ENCODE measurements at regions not wholly inside any gene's neighbourhood (a gene's known extent, or its start where the extent isn't known, plus 50 kb on each side); places are given as distances from the start of the nearest gene placed in this dataset.

- TF ChIP-seq, protein P1, sequence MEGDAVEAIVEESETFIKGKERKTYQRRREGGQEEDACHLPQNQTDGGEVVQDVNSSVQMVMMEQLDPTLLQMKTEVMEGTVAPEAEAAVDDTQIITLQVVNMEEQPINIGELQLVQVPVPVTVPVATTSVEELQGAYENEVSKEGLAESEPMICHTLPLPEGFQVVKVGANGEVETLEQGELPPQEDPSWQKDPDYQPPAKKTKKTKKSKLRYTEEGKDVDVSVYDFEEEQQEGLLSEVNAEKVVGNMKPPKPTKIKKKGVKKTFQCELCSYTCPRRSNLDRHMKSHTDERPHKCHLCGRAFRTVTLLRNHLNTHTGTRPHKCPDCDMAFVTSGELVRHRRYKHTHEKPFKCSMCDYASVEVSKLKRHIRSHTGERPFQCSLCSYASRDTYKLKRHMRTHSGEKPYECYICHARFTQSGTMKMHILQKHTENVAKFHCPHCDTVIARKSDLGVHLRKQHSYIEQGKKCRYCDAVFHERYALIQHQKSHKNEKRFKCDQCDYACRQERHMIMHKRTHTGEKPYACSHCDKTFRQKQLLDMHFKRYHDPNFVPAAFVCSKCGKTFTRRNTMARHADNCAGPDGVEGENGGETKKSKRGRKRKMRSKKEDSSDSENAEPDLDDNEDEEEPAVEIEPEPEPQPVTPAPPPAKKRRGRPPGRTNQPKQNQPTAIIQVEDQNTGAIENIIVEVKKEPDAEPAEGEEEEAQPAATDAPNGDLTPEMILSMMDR (conservative IDR thresholded peaks at IDR 0.05; ENCODE audit: low read length) = no peak
- no peak for TF ChIP-seq EZH2phosphoT487 (IDR thresholded peaks at IDR 0.05; ENCODE audit: borderline replicate concordance)
These were observed 491.4 kb upstream of the POU3F2 start for GRCh38 chr6:98343004-98343403.
